ENCODE measurements at regions not wholly inside any gene's neighbourhood (a gene's known extent, or its start where the extent isn't known, plus 50 kb on each side); places are given as distances from the start of the nearest gene placed in this dataset.
A peak's percentile ranks its signal among the peaks of the same experiment; 100 is the strongest.
"Not testable (repeated sequence)": the region's sequence is repeated elsewhere in the genome, so short reads cannot be mapped to it uniquely, and the experiment has no call there.

GRCh38 chrX:19912-20571 lies 261.1 kb upstream of the PLCXD1 start:
- Histone ChIP-seq H3K36me3 (ENCODE audit: low read depth, low read length) (no peaks in the 10 kb centered on the region), H3K4me2 (ENCODE audit: low read length) (peak overlapping the region; percentile 60), H3K9me3 (ENCODE audit: low read length) (no peaks in the 10 kb centered on the region), H3K27ac (ENCODE audit: low read length) (no peak overlapping the region), H3F3A (ENCODE audit: low read length, unreplicated experiment) (no peaks in the 10 kb centered on the region), H3K4me1 (ENCODE audit: insufficient read depth, low read length) (no peaks in the 10 kb centered on the region), H3K4me3 (ENCODE audit: low read length) (peak overlapping the region; percentile 30; the same call in 1 of the 2 replicates), H3K79me2 (ENCODE audit: low read length) (no peaks in the 10 kb centered on the region), H3K9ac (ENCODE audit: low read length) (no peak overlapping the region; the same call in 1 of the 2 replicates), H3K27me3 (ENCODE audit: low read length) (no peaks in the 10 kb centered on the region), H3K9me2 (replicated peaks; ENCODE audit: low read length) (no peaks in the 10 kb centered on the region), H4K20me1 (ENCODE audit: low read length) (no peaks in the 10 kb centered on the region), H2AFZ (ENCODE audit: low read length) (no peak overlapping the region)
- ChIA-PET CTCF (no interaction called here), POLR2A (ENCODE audit: unreplicated experiment) (no interaction called here)
- peak; percentile 16; the same call in 1 of the 2 replicates for ATAC-seq
- TF ChIP-seq EZH2phosphoT487 (IDR thresholded peaks at IDR 0.05; ENCODE audit: borderline replicate concordance, low read length) = no peak
- no peak for TF ChIP-seq CTCF (conservative IDR thresholded peaks at IDR 0.05; ENCODE audit: low read depth, low read length)
- TF ChIP-seq EZH2 (IDR thresholded peaks at IDR 0.05; ENCODE audit: low read length, unreplicated experiment) = no peak
- BruUV-seq (replicated peaks) = no TSS peak
- DNase-seq = peak; percentile 0
- intact Hi-C loops (cut with micrococcal nuclease) = no loop called here

GRCh38 chrX:24139-24538 lies 257.0 kb upstream of the PLCXD1 start:
- CTCF ChIA-PET; H3K4me2 ChIP-seq (ENCODE audit: low read length); H3K4me3 ChIP-seq (ENCODE audit: low read length); H3K27me3 ChIP-seq (ENCODE audit: low read length); H3K79me2 ChIP-seq (ENCODE audit: low read length); H3F3A ChIP-seq (ENCODE audit: low read length, unreplicated experiment); POLR2A ChIA-PET (ENCODE audit: unreplicated experiment); H3K27ac ChIP-seq (ENCODE audit: low read length); H3K36me3 ChIP-seq (ENCODE audit: low read depth, low read length); intact Hi-C loops (cut with micrococcal nuclease); H4K20me1 ChIP-seq (ENCODE audit: low read length); H3K9ac ChIP-seq (ENCODE audit: low read length); DNase-seq; BruUV-seq (replicated peaks); H3K9me3 ChIP-seq (ENCODE audit: low read length); H3K9me2 ChIP-seq (replicated peaks; ENCODE audit: low read length); H3K4me1 ChIP-seq (ENCODE audit: insufficient read depth, low read length); H2AFZ ChIP-seq (ENCODE audit: low read length): not testable (repeated sequence)
- peak; percentile 44 for ATAC-seq

All from PC-3 (cell line).